GM10266 (cell line): ENCODE measurements at regions not wholly inside any gene's neighbourhood (a gene's known extent, or its start where the extent isn't known, plus 50 kb on each side); places are given as distances from the start of the nearest gene placed in this dataset.

ENCODE experiments used
- DNase-seq: peaks from one replicate; pipeline ENCODE4 v3.0.0; 2012; ENCODE audit errors: extremely low spot score
- CTCF ChIP-seq: IDR thresholded peaks from 2 replicates; pipeline ENCODE4 v1.5.1; 2012; ENCODE audit warnings: mild to moderate bottlenecking, low read depth; ENCODE audit not compliant: control insufficient read depth, insufficient read depth; ENCODE audit errors: missing control alignments

- no peak for DNase-seq
- TF ChIP-seq CTCF, result no peak
Measured at GRCh38 chr10:34875061-34875460, 60.0 kb upstream of the PARD3 start.

GRCh38 chr10:34872820-34873219 lies 57.7 kb upstream of the PARD3 start:
- DNase-seq, result no peak
- no peak for TF ChIP-seq CTCF

- DNase-seq, result no peak
- no peak for TF ChIP-seq CTCF
Measured at GRCh38 chr10:34869135-34869836, 54.2 kb upstream of the PARD3 start.

- DNase-seq, result no peak
- TF ChIP-seq CTCF, result no peak
Measured at GRCh38 chr10:34868589-34868988, 53.5 kb upstream of the PARD3 start.

GRCh38 chr10:34866848-34867247 lies 51.8 kb upstream of the PARD3 start:
- TF ChIP-seq CTCF, result no peak
- no peak for DNase-seq
